ENCODE measurements at regions not wholly inside any gene's neighbourhood (a gene's known extent, or its start where the extent isn't known, plus 50 kb on each side); places are given as distances from the start of the nearest gene placed in this dataset.

DNA sequence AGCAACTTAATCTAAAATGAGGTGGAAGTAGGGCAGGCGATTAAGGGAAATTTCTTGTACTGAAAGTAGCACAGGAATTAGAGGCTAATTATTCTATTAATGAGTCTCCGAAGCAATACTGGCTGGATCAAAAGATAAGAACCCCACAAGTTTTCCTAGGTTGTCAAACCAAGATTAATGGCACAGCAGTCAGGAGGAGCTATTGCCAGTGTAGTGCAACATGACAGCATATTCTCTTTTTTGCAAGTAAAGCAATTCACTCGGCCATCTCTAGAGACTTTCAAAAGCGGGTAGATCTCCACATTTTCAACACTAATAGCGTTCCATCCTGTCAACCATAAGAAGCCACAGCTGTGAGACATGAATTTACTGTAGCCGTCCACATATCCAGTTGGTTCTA, 81.2 kb downstream of the CYB561 start:
- Histone ChIP-seq H3K4me3 (no peak overlapping the region), H3K4me1 (ENCODE audit: low read depth) (peaks cover 27% of the 10 kb centered on the region), H3K36me3 (no peaks in the 10 kb centered on the region), H3K27ac (peak overlapping the region; percentile 34), H3K9me3 (ENCODE audit: low read depth) (no peaks in the 10 kb centered on the region), H3K27me3 (no peaks in the 10 kb centered on the region)
- TF ChIP-seq, protein P1, sequence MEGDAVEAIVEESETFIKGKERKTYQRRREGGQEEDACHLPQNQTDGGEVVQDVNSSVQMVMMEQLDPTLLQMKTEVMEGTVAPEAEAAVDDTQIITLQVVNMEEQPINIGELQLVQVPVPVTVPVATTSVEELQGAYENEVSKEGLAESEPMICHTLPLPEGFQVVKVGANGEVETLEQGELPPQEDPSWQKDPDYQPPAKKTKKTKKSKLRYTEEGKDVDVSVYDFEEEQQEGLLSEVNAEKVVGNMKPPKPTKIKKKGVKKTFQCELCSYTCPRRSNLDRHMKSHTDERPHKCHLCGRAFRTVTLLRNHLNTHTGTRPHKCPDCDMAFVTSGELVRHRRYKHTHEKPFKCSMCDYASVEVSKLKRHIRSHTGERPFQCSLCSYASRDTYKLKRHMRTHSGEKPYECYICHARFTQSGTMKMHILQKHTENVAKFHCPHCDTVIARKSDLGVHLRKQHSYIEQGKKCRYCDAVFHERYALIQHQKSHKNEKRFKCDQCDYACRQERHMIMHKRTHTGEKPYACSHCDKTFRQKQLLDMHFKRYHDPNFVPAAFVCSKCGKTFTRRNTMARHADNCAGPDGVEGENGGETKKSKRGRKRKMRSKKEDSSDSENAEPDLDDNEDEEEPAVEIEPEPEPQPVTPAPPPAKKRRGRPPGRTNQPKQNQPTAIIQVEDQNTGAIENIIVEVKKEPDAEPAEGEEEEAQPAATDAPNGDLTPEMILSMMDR (IDR thresholded peaks at IDR 0.05; ENCODE audit: low read depth, low read length): no peak
- DNase-seq (ENCODE audit: low read depth in 1 of 2, low spot score in 1 of 2): no peak

DNA sequence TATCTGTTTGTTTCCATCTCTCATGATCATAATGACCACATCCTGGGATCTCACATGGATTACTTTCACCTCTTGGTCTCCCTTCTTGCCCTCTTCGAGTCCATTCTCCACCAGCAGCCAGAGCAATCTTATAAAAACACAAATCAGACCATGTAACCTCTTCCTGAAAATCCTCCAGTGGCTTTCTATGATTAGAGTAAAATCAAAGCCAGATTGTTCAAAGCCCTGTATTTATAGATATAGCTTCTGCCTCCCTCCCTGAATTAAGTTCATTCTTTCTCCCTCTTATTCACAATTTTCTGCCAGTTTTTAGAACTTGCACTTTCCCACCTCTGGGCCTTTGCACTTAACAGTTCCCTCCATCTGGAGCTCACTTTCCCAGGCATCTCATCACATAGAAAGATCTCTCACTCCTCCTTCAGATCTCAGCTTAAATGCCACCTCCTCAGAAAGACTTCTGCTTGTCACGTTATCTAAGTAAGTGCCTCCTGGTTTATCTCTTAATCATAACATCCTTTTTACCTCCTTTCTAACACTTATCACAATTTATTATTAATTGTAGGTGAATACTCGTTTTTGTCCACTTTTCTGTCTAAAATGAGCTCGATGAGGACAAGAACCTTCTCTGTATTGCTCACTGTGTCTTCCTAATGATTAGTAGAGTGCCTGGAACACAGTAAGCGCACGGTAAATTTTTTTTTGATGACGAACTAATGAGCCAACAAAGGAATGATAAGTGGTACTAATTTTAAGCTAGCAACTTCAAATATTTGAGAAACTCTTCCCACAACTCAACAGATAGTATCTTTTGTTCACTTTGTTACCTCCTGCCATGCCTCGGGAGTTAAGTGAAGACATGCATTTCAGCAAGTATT, 80.5 kb downstream of the CYB561 start:
- Histone ChIP-seq H3K36me3 (no peaks in the 10 kb centered on the region), H3K27ac (peak overlapping the region; percentile 34), H3K4me1 (ENCODE audit: low read depth) (peaks cover 27% of the 10 kb centered on the region), H3K27me3 (no peaks in the 10 kb centered on the region), H3K4me3 (no peak overlapping the region), H3K9me3 (ENCODE audit: low read depth) (no peaks in the 10 kb centered on the region)
- DNase-seq (ENCODE audit: low read depth in 1 of 2, low spot score in 1 of 2): peak in 1 of 2 donors; percentile 5
- TF ChIP-seq, protein P1 (IDR thresholded peaks at IDR 0.05; ENCODE audit: low read depth, low read length): no peak

DNA sequence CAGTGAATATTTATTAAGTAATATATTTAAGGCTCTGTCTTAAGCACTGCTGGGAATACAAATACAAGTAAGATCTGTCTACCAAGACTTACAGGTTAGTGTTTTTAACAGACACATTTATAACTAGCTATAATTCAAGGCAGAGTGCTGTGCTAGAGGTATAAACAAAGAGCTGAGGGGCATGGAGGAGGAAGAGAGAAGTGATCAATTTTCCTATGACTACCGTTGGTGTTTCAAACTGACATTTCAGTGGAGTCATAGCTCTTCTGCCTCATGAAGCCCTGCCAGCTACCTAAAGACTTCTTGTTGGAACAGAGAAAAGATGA, 79.9 kb downstream of the CYB561 start:
- H3K27me3 ChIP-seq: no peaks in the 10 kb centered on the region
- H3K36me3 ChIP-seq: no peaks in the 10 kb centered on the region
- no peak for DNase-seq (ENCODE audit: low read depth in 1 of 2, low spot score in 1 of 2)
- peak overlapping the region; percentile 34 for H3K27ac ChIP-seq
- peaks cover 27% of the 10 kb centered on the region for H3K4me1 ChIP-seq (ENCODE audit: low read depth)
- TF ChIP-seq, protein P1 (IDR thresholded peaks at IDR 0.05; ENCODE audit: low read depth, low read length): no peak
- H3K9me3 ChIP-seq (ENCODE audit: low read depth): no peaks in the 10 kb centered on the region
- no peak overlapping the region for H3K4me3 ChIP-seq

DNA sequence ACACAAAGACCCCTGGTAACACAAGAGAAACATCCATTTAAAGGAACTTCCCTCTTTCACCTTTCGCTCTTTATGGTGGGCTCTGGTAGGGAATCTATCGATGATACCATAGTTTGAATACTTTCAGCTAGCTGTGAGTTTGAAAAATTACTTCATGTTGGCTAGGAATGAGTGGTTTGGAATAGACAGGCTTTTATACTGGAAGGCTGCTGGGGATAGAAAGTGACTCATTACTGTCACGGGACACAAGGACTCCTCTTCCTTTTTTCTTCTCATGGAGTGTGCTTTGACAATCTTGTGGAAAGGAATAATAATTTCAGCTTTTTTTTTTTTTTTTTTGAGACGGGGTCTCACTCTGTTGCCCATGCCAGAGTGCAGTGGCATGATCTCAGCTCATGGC, 76.9 kb downstream of the CYB561 start:
- TF ChIP-seq, protein P1 (IDR thresholded peaks at IDR 0.05; ENCODE audit: low read depth, low read length): no peak
- Histone ChIP-seq H3K36me3 (no peaks in the 10 kb centered on the region), H3K9me3 (ENCODE audit: low read depth) (no peaks in the 10 kb centered on the region), H3K4me1 (ENCODE audit: low read depth) (peaks cover 32% of the 10 kb centered on the region), H3K27me3 (no peaks in the 10 kb centered on the region), H3K27ac (no peak overlapping the region), H3K4me3 (no peak overlapping the region)
- peak in 1 of 2 donors; percentile 57 for DNase-seq (ENCODE audit: low read depth in 1 of 2, low spot score in 1 of 2)

DNA sequence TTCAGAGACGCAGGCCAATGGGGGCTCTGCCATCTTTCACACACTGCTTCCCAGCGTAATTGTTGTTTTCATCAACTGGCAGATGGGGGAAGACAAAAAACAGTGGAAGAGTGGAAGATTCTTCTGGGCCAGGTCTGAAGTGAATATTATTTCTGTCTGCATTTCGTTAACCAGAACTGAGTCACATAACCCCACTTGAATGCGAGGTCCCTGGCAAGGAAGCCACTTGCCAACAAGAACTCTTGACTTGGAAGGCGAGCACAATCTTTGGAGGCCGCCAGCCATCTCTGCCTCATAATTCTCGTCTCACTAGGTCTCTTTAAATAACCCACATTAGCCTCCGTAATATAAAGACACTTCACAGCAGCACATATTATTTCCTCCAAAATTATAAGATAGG, 75.4 kb downstream of the CYB561 start:
- Histone ChIP-seq H3K36me3 (no peaks in the 10 kb centered on the region), H3K27me3 (no peaks in the 10 kb centered on the region), H3K9me3 (ENCODE audit: low read depth) (no peaks in the 10 kb centered on the region), H3K4me1 (ENCODE audit: low read depth) (peaks cover 20% of the 10 kb centered on the region), H3K27ac (no peak overlapping the region), H3K4me3 (no peak overlapping the region)
- no peak for DNase-seq (ENCODE audit: low read depth in 1 of 2, low spot score in 1 of 2)
- TF ChIP-seq, protein P1 (IDR thresholded peaks at IDR 0.05; ENCODE audit: low read depth, low read length): no peak
